ENCODE measurements at regions not wholly inside any gene's neighbourhood (a gene's known extent, or its start where the extent isn't known, plus 50 kb on each side); places are given as distances from the start of the nearest gene placed in this dataset.

GRCh38 chr7:37504801-37505200, 56.1 kb upstream of the ELMO1 start:
- Histone ChIP-seq H4K12ac (ENCODE audit: low read depth, low read length) (no peak overlapping the region), H3K18ac (ENCODE audit: low read length) (no peak overlapping the region), H3K79me2 (ENCODE audit: control insufficient read depth, insufficient read depth, low read length, poor library complexity) (no peaks in the 10 kb centered on the region), H3K4me3 (ENCODE audit: low read depth, low read length) (no peak overlapping the region), H3K36me3 (ENCODE audit: control insufficient read depth in 1 of 2, insufficient read depth in 2 of 2, low read length in 2 of 2) (no peaks in the 10 kb centered on the region), H3K79me1 (ENCODE audit: low read length) (no peaks in the 10 kb centered on the region), H4K91ac (ENCODE audit: low read depth, low read length) (no peak overlapping the region), H3K23ac (ENCODE audit: low read length) (no peak overlapping the region), H2AFZ (ENCODE audit: insufficient read depth, low read length, poor library complexity) (no peak overlapping the region), H2BK12ac (ENCODE audit: low read length) (no peak overlapping the region), H3K4me1 (ENCODE audit: control insufficient read depth in 1 of 2, insufficient read depth in 2 of 2, low read length in 2 of 2) (no peaks in the 10 kb centered on the region), H3K9ac (ENCODE audit: low read length) (no peak overlapping the region), H3K4me2 (ENCODE audit: low read length) (no peak overlapping the region), H2BK5ac (ENCODE audit: low read depth, low read length, poor library complexity) (no peak overlapping the region), H3K9me3 (ENCODE audit: insufficient read depth, low read depth, low read length) (no peaks in the 10 kb centered on the region), H4K8ac (ENCODE audit: low read depth, low read length) (no peak overlapping the region), H2BK120ac (ENCODE audit: insufficient read depth, low read length, poor library complexity) (no peak overlapping the region), H3K14ac (ENCODE audit: low read length) (no peak overlapping the region), H3K27me3 (ENCODE audit: insufficient read depth, low read length) (no peaks in the 10 kb centered on the region), H3K27ac (ENCODE audit: low read depth, low read length) (no peak overlapping the region), H2AK5ac (ENCODE audit: low read length) (no peak overlapping the region), H3K4ac (ENCODE audit: low read depth, low read length) (no peak overlapping the region)
- no peak for DNase-seq

GRCh38 chr7:37505750-37506353, 57.2 kb upstream of the ELMO1 start:
- no peak overlapping the region for H4K8ac ChIP-seq (ENCODE audit: low read depth, low read length)
- no peak overlapping the region for H3K14ac ChIP-seq (ENCODE audit: low read length)
- H3K4me1 ChIP-seq (ENCODE audit: control insufficient read depth in 1 of 2, insufficient read depth in 2 of 2, low read length in 2 of 2): no peaks in the 10 kb centered on the region

GRCh38 chr7:37508118-37508517, 59.5 kb upstream of the ELMO1 start:
- Histone ChIP-seq H4K91ac (ENCODE audit: low read depth, low read length) (no peak overlapping the region), H3K23ac (ENCODE audit: low read length) (no peak overlapping the region), H3K4me3 (ENCODE audit: low read depth, low read length) (no peak overlapping the region)

More at GRCh38 chr7:37505750-37506353, 57.2 kb upstream of the ELMO1 start:
- no peak overlapping the region for H2BK120ac ChIP-seq (ENCODE audit: insufficient read depth, low read length, poor library complexity)
- H3K4ac ChIP-seq (ENCODE audit: low read depth, low read length): no peak overlapping the region
- no peak overlapping the region for H4K91ac ChIP-seq (ENCODE audit: low read depth, low read length)
- no peak overlapping the region for H3K4me2 ChIP-seq (ENCODE audit: low read length)
- no peak for DNase-seq
- no peaks in the 10 kb centered on the region for H3K27me3 ChIP-seq (ENCODE audit: insufficient read depth, low read length)
- H2AFZ ChIP-seq (ENCODE audit: insufficient read depth, low read length, poor library complexity): no peak overlapping the region
- H4K12ac ChIP-seq (ENCODE audit: low read depth, low read length): no peak overlapping the region
- no peak overlapping the region for H2BK12ac ChIP-seq (ENCODE audit: low read length)
- no CpG with 5 or more reads among the region's 6 CpGs for WGBS (ENCODE audit: extremely low coverage, insufficient coverage, insufficient read length)
- no peak overlapping the region for H3K18ac ChIP-seq (ENCODE audit: low read length)
- H3K36me3 ChIP-seq (ENCODE audit: control insufficient read depth in 1 of 2, insufficient read depth in 2 of 2, low read length in 2 of 2): no peaks in the 10 kb centered on the region
- H3K9ac ChIP-seq (ENCODE audit: low read length): no peak overlapping the region
- no peaks in the 10 kb centered on the region for H3K79me2 ChIP-seq (ENCODE audit: control insufficient read depth, insufficient read depth, low read length, poor library complexity)
- no peak overlapping the region for H3K4me3 ChIP-seq (ENCODE audit: low read depth, low read length)
- no peak overlapping the region for H2AK5ac ChIP-seq (ENCODE audit: low read length)
- no peak overlapping the region for H3K23ac ChIP-seq (ENCODE audit: low read length)
- no peaks in the 10 kb centered on the region for H3K79me1 ChIP-seq (ENCODE audit: low read length)
- H3K9me3 ChIP-seq (ENCODE audit: insufficient read depth, low read depth, low read length): no peaks in the 10 kb centered on the region
- no peak overlapping the region for H2BK5ac ChIP-seq (ENCODE audit: low read depth, low read length, poor library complexity)
- H3K27ac ChIP-seq (ENCODE audit: low read depth, low read length): no peak overlapping the region

GRCh38 chr7:37510043-37510634, 61.5 kb upstream of the ELMO1 start:
- H2AK5ac ChIP-seq (ENCODE audit: low read length): no peak overlapping the region
- H3K23ac ChIP-seq (ENCODE audit: low read length): no peak overlapping the region
- H3K14ac ChIP-seq (ENCODE audit: low read length): no peak overlapping the region
- no peaks in the 10 kb centered on the region for H3K79me2 ChIP-seq (ENCODE audit: control insufficient read depth, insufficient read depth, low read length, poor library complexity)
- no peak overlapping the region for H2AFZ ChIP-seq (ENCODE audit: insufficient read depth, low read length, poor library complexity)
- H3K4me2 ChIP-seq (ENCODE audit: low read length): no peak overlapping the region
- H2BK120ac ChIP-seq (ENCODE audit: insufficient read depth, low read length, poor library complexity): no peak overlapping the region
- peak in 1 of 2 donors; percentile 52 for DNase-seq
- no peaks in the 10 kb centered on the region for H3K36me3 ChIP-seq (ENCODE audit: control insufficient read depth in 1 of 2, insufficient read depth in 2 of 2, low read length in 2 of 2)
- no peak overlapping the region for H3K9ac ChIP-seq (ENCODE audit: low read length)
- H4K91ac ChIP-seq (ENCODE audit: low read depth, low read length): no peak overlapping the region
- no peak overlapping the region for H3K27ac ChIP-seq (ENCODE audit: low read depth, low read length)
- no peak overlapping the region for H3K18ac ChIP-seq (ENCODE audit: low read length)
- no peaks in the 10 kb centered on the region for H3K79me1 ChIP-seq (ENCODE audit: low read length)
- no peak overlapping the region for H2BK12ac ChIP-seq (ENCODE audit: low read length)
- no peaks in the 10 kb centered on the region for H3K27me3 ChIP-seq (ENCODE audit: insufficient read depth, low read length)
- H3K9me3 ChIP-seq (ENCODE audit: insufficient read depth, low read depth, low read length): no peaks in the 10 kb centered on the region
- H2BK5ac ChIP-seq (ENCODE audit: low read depth, low read length, poor library complexity): no peak overlapping the region
- H3K4ac ChIP-seq (ENCODE audit: low read depth, low read length): no peak overlapping the region
- H3K4me3 ChIP-seq (ENCODE audit: low read depth, low read length): no peak overlapping the region
- no peak overlapping the region for H4K8ac ChIP-seq (ENCODE audit: low read depth, low read length)
- no peak overlapping the region for H4K12ac ChIP-seq (ENCODE audit: low read depth, low read length)
- WGBS (ENCODE audit: extremely low coverage, insufficient coverage, insufficient read length): no CpG with 5 or more reads among the region's 3 CpGs
- H3K4me1 ChIP-seq (ENCODE audit: control insufficient read depth in 1 of 2, insufficient read depth in 2 of 2, low read length in 2 of 2): no peaks in the 10 kb centered on the region

More at GRCh38 chr7:37508118-37508517, 59.5 kb upstream of the ELMO1 start:
- no CpG with 5 or more reads among the region's 3 CpGs for WGBS (ENCODE audit: extremely low coverage, insufficient coverage, insufficient read length)
- H4K8ac ChIP-seq (ENCODE audit: low read depth, low read length): no peak overlapping the region
- DNase-seq: no peak
- no peaks in the 10 kb centered on the region for H3K79me1 ChIP-seq (ENCODE audit: low read length)
- H2BK120ac ChIP-seq (ENCODE audit: insufficient read depth, low read length, poor library complexity): no peak overlapping the region
- H3K27ac ChIP-seq (ENCODE audit: low read depth, low read length): no peak overlapping the region
- no peak overlapping the region for H3K9ac ChIP-seq (ENCODE audit: low read length)
- H3K4me2 ChIP-seq (ENCODE audit: low read length): no peak overlapping the region
- H3K9me3 ChIP-seq (ENCODE audit: insufficient read depth, low read depth, low read length): no peaks in the 10 kb centered on the region
- no peak overlapping the region for H3K14ac ChIP-seq (ENCODE audit: low read length)
- no peak overlapping the region for H2AK5ac ChIP-seq (ENCODE audit: low read length)
- H3K36me3 ChIP-seq (ENCODE audit: control insufficient read depth in 1 of 2, insufficient read depth in 2 of 2, low read length in 2 of 2): no peaks in the 10 kb centered on the region
- no peak overlapping the region for H4K12ac ChIP-seq (ENCODE audit: low read depth, low read length)
- peak overlapping the region; percentile 53 for H2BK12ac ChIP-seq (ENCODE audit: low read length)
- H3K4me1 ChIP-seq (ENCODE audit: control insufficient read depth in 1 of 2, insufficient read depth in 2 of 2, low read length in 2 of 2): no peaks in the 10 kb centered on the region
- no peak overlapping the region for H2BK5ac ChIP-seq (ENCODE audit: low read depth, low read length, poor library complexity)
- H3K4ac ChIP-seq (ENCODE audit: low read depth, low read length): no peak overlapping the region
- no peaks in the 10 kb centered on the region for H3K79me2 ChIP-seq (ENCODE audit: control insufficient read depth, insufficient read depth, low read length, poor library complexity)
- H3K18ac ChIP-seq (ENCODE audit: low read length): no peak overlapping the region
- H2AFZ ChIP-seq (ENCODE audit: insufficient read depth, low read length, poor library complexity): no peak overlapping the region
- H3K27me3 ChIP-seq (ENCODE audit: insufficient read depth, low read length): no peaks in the 10 kb centered on the region

Data from trophoblast cell (in vitro differentiated cells and primary cell).